ENCODE measurements at regions not wholly inside any gene's neighbourhood (a gene's known extent, or its start where the extent isn't known, plus 50 kb on each side); places are given as distances from the start of the nearest gene placed in this dataset.

- no peak for FAIRE-seq
Measured at GRCh38 chr16:63188086-63188771, 1152.0 kb upstream of the CDH8 start.

GRCh38 chr16:63187638-63188037, 1151.4 kb upstream of the CDH8 start:
- no peak overlapping the region for H3K9ac ChIP-seq (ENCODE audit: control insufficient read depth, extremely low read depth, insufficient read depth, low read length)
- no peaks in the 10 kb centered on the region for H3K9me3 ChIP-seq (ENCODE audit: control insufficient read depth, low read depth, low read length)
- FAIRE-seq (no peak), DNase-seq (ENCODE audit: low read depth, low spot score) (no peak)
- dilution Hi-C loops (cut with MboI; ENCODE audit: extremely low pct_ligation_motif_present, low sequenced_read_pairs): no loop called here
- no peak overlapping the region for H3K4me3 ChIP-seq (ENCODE audit: control insufficient read depth in 2 of 3, extremely low read depth in 1 of 3, insufficient read depth in 2 of 3, low read depth in 1 of 3, low read length in 3 of 3)
- H3K4me1 ChIP-seq (ENCODE audit: control insufficient read depth, extremely low read depth, insufficient read depth, low read length): no peaks in the 10 kb centered on the region
- no peaks in the 10 kb centered on the region for H4K20me1 ChIP-seq (ENCODE audit: control insufficient read depth, extremely low read depth, insufficient read depth, low read length)
- no peaks in the 10 kb centered on the region for H3K27me3 ChIP-seq (ENCODE audit: control insufficient read depth, extremely low read depth, insufficient read depth, low read length)
- H3K79me2 ChIP-seq (ENCODE audit: control insufficient read depth, insufficient read depth, low read length): no peaks in the 10 kb centered on the region
- no peaks in the 10 kb centered on the region for H3K36me3 ChIP-seq (ENCODE audit: control insufficient read depth in 2 of 2, extremely low read depth in 1 of 2, insufficient read depth in 2 of 2, low read length in 2 of 2)
- H3K9me1 ChIP-seq (ENCODE audit: control insufficient read depth, extremely low read depth, insufficient read depth, low read length): no peaks in the 10 kb centered on the region
- H3K4me2 ChIP-seq (ENCODE audit: control insufficient read depth, extremely low read depth, insufficient read depth, low read depth, low read length): no peak overlapping the region
- H2AFZ ChIP-seq (ENCODE audit: control insufficient read depth, low read length): no peak overlapping the region
- H3K27ac ChIP-seq (ENCODE audit: control insufficient read depth, insufficient read depth, low read length): no peak overlapping the region
- no peak for TF ChIP-seq CTCF (optimal IDR thresholded peaks at IDR 0.05 in 1 of 3, IDR thresholded peaks at IDR 0.05 in 1 of 3, conservative IDR thresholded peaks at IDR 0.05 in 1 of 3; ENCODE audit: extremely low read depth in 1 of 3, insufficient read depth in 2 of 3, low read length in 3 of 3)
- no peak for TF ChIP-seq EZH2 (IDR thresholded peaks at IDR 0.05; ENCODE audit: low read length)

More at GRCh38 chr16:63188086-63188771, 1152.0 kb upstream of the CDH8 start:
- Histone ChIP-seq H3K4me3 (ENCODE audit: control insufficient read depth in 2 of 3, extremely low read depth in 1 of 3, insufficient read depth in 2 of 3, low read depth in 1 of 3, low read length in 3 of 3) (no peak overlapping the region), H4K20me1 (ENCODE audit: control insufficient read depth, extremely low read depth, insufficient read depth, low read length) (no peaks in the 10 kb centered on the region), H3K79me2 (ENCODE audit: control insufficient read depth, insufficient read depth, low read length) (no peaks in the 10 kb centered on the region), H3K9me3 (ENCODE audit: control insufficient read depth, low read depth, low read length) (no peaks in the 10 kb centered on the region), H3K9ac (ENCODE audit: control insufficient read depth, extremely low read depth, insufficient read depth, low read length) (no peak overlapping the region), H3K4me2 (ENCODE audit: control insufficient read depth, extremely low read depth, insufficient read depth, low read depth, low read length) (no peak overlapping the region), H3K36me3 (ENCODE audit: control insufficient read depth in 2 of 2, extremely low read depth in 1 of 2, insufficient read depth in 2 of 2, low read length in 2 of 2) (no peaks in the 10 kb centered on the region), H3K9me1 (ENCODE audit: control insufficient read depth, extremely low read depth, insufficient read depth, low read length) (no peaks in the 10 kb centered on the region), H3K27me3 (ENCODE audit: control insufficient read depth, extremely low read depth, insufficient read depth, low read length) (no peaks in the 10 kb centered on the region), H2AFZ (ENCODE audit: control insufficient read depth, low read length) (no peak overlapping the region), H3K4me1 (ENCODE audit: control insufficient read depth, extremely low read depth, insufficient read depth, low read length) (no peaks in the 10 kb centered on the region), H3K27ac (ENCODE audit: control insufficient read depth, insufficient read depth, low read length) (no peak overlapping the region)
- no peak for TF ChIP-seq CTCF (optimal IDR thresholded peaks at IDR 0.05 in 1 of 3, IDR thresholded peaks at IDR 0.05 in 1 of 3, conservative IDR thresholded peaks at IDR 0.05 in 1 of 3; ENCODE audit: extremely low read depth in 1 of 3, insufficient read depth in 2 of 3, low read length in 3 of 3)
- dilution Hi-C loops (cut with MboI; ENCODE audit: extremely low pct_ligation_motif_present, low sequenced_read_pairs): no loop called here
- DNase-seq (ENCODE audit: low read depth, low spot score): no peak

Data from keratinocyte (primary cell).